ENCODE measurements at regions not wholly inside any gene's neighbourhood (a gene's known extent, or its start where the extent isn't known, plus 50 kb on each side); places are given as distances from the start of the nearest gene placed in this dataset.

GRCh38 chr5:27353970-27354369 is 315.6 kb upstream of the CDH9 start:
- intact Hi-C loops (cut with DNase I) = no loop called here
- DNase-seq (ENCODE audit: missing footprints) (no peak), ATAC-seq (no peak)

- intact Hi-C loops (cut with DNase I) = no loop called here
- no peak for ATAC-seq
Observed at GRCh38 chr5:27353540-27353939, 315.2 kb upstream of the CDH9 start.

GRCh38 chr5:27341342-27341741 is 303.0 kb upstream of the CDH9 start:
- no peak for ATAC-seq
- intact Hi-C loops (cut with DNase I) = no loop called here
- no peak for DNase-seq (ENCODE audit: missing footprints)

More at GRCh38 chr5:27353540-27353939, 315.2 kb upstream of the CDH9 start:
- DNase-seq (ENCODE audit: missing footprints) = no peak

DNA sequence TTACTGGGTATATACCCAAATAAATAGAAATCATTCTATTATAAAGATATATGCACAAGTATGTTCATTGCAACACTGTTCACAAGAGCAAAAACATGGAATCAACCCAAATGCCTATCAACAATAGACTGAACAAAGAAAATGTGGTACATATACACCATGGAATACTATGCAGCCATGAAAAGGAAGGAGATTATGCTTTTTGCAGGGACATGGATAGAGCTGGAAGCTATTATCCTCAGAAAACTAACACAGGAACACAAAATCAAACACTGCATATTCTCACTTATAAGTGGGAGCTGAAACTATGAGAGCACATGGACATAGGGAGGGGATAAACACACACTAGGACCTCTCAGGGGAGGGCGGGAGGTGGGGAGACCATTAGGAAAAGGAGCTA is 298.4 kb upstream of the CDH9 start:
- DNase-seq (ENCODE audit: missing footprints) (no peak), ATAC-seq (no peak)
- intact Hi-C loops (cut with DNase I) = no loop called here

DNA sequence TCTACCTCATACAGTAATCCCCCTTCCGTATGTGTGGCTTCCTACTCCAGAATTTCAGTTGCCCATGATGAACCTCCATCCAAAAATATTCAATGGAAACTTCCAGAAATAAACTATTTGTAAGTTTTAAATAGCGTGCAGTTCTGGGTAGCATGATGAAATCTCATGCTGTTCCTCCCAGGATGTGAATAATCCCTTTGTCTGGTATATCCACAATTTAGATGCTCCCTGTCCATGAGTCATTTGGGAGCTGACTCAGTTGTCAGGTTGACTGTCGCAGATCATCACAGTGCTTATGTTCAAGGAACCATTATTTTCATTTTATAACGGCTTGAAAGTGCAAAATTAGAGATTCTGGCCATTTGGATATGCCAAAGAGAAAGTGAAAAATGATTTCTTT is 290.1 kb upstream of the CDH9 start:
- DNase-seq (ENCODE audit: missing footprints) (no peak), ATAC-seq (no peak)
- intact Hi-C loops (cut with DNase I) = no loop called here

- no peak for ATAC-seq
- DNase-seq (ENCODE audit: missing footprints) = no peak
- intact Hi-C loops (cut with DNase I) = no loop called here
Observed at GRCh38 chr5:27325513-27325912, 287.1 kb upstream of the CDH9 start.

GRCh38 chr5:27318701-27319100 is 280.3 kb upstream of the CDH9 start:
- ATAC-seq = no peak
- intact Hi-C loops (cut with DNase I) = no loop called here
- DNase-seq (ENCODE audit: missing footprints) = no peak

DNA sequence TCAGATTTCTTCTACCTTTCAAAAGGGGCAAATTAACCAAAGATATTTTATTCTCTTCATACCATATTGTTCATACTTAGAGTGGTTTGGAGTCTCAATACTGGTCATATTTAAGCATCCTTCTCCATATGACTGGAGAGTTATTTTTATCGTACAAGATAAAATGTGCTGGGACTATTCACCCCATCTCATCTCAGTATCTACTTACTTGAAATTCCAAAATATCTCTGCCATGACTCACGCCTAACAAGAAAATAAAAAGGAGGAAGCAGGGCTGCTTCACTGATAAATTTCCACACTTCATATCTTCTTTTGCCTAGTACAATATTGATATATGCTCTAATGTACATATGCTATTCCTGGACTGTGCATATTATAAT is 277.9 kb upstream of the CDH9 start:
- DNase-seq (ENCODE audit: missing footprints) (no peak), ATAC-seq (no peak)
- intact Hi-C loops (cut with DNase I) = no loop called here

- ATAC-seq (no peak), DNase-seq (ENCODE audit: missing footprints) (no peak)
- intact Hi-C loops (cut with DNase I) = no loop called here
Observed at GRCh38 chr5:27315363-27316270, 277.2 kb upstream of the CDH9 start.

DNA sequence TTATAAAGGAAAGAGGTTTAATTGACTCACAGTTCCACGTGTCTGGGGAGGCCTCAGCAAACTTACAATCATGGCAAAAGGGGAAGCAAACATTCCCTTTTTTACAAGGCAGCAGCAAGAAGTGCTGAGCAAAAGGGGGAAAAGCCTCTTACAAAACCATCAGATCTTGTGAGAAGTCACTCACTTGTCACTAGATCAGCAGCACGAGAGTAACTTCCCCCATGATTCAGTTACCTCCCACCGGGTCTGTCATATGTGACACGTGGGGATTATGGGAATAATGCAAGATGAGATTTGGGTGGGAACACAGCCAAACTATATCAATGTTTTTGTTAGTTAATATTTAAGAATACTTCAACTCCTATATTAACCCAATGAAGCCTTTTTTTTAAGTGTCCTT is 275.2 kb upstream of the CDH9 start:
- DNase-seq (ENCODE audit: missing footprints) (no peak), ATAC-seq (no peak)
- intact Hi-C loops (cut with DNase I) = no loop called here

GRCh38 chr5:27312291-27312893 is 274.0 kb upstream of the CDH9 start:
- intact Hi-C loops (cut with DNase I) = no loop called here
- DNase-seq (ENCODE audit: missing footprints) (no peak), ATAC-seq (no peak)

- ATAC-seq = no peak
- no peak for DNase-seq (ENCODE audit: missing footprints)
- intact Hi-C loops (cut with DNase I) = no loop called here
Observed at GRCh38 chr5:27311544-27311943, 273.2 kb upstream of the CDH9 start.

DNA sequence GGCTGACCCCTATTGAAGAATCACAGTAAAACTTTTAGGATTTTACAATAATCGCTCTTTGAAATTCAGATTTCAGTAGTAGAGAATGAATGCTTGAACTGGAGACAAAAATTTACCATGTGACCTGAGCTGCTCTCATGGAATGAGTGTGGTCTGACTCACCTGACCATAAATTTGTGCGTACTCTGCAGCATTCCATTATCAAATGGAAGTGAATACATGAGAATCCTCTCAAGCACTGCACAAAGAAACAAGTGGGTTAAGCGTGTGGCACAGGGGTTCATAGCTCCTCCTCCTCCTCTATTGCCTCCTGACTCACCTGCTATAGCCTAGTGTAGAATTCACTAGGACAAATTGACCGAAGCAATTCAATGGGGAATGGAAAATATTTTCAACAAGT is 269.8 kb upstream of the CDH9 start:
- no peak for ATAC-seq
- DNase-seq (ENCODE audit: missing footprints) = no peak
- intact Hi-C loops (cut with DNase I) = no loop called here

- ATAC-seq (no peak), DNase-seq (ENCODE audit: missing footprints) (no peak)
- intact Hi-C loops (cut with DNase I) = no loop called here
Observed at GRCh38 chr5:27290172-27290571, 251.8 kb upstream of the CDH9 start.

DNA sequence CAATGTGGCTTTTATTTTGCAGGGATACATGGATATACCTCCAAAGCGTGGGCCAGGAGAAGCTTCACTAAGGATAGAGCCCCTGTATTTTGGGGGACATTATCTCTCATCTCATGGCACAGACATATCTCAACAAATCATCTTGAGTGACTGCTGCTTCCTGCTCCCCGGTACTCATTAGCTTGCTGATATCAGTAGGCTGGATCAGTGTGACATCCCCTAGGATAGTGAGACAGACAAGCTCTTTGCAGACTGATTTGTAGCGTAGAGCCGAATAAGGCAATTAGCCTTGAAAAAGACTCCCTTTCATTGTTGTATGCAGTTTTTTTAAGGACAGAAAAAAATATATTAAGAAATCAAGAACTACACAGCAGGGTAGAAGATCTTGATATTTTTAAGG is 237.7 kb upstream of the CDH9 start:
- ATAC-seq = no peak
- no peak for DNase-seq (ENCODE audit: missing footprints)
- intact Hi-C loops (cut with DNase I) = no loop called here

DNA sequence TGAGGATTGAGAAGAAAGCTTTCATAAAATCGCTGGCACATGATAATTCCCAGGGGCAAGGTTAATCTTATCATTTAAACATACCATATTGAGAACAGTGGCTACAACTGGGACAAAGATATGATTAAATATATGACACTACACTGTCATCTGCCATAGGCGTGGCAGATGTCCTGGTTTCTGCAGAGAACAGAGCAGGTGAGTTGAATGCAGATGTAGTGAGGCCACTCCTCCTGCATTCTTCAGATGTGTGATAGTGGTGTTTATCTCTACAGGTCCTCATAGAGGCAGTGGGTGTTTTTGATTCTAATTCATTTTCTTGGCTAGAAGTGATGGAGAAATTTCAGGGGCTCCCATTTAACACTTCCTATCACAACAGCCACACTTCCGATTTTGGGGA is 237.0 kb upstream of the CDH9 start:
- intact Hi-C loops (cut with DNase I) = no loop called here
- DNase-seq (ENCODE audit: missing footprints) (no peak), ATAC-seq (no peak)

GRCh38 chr5:27269766-27270165 is 231.4 kb upstream of the CDH9 start:
- no peak for ATAC-seq
- no peak for DNase-seq (ENCODE audit: missing footprints)
- intact Hi-C loops (cut with DNase I) = no loop called here

DNA sequence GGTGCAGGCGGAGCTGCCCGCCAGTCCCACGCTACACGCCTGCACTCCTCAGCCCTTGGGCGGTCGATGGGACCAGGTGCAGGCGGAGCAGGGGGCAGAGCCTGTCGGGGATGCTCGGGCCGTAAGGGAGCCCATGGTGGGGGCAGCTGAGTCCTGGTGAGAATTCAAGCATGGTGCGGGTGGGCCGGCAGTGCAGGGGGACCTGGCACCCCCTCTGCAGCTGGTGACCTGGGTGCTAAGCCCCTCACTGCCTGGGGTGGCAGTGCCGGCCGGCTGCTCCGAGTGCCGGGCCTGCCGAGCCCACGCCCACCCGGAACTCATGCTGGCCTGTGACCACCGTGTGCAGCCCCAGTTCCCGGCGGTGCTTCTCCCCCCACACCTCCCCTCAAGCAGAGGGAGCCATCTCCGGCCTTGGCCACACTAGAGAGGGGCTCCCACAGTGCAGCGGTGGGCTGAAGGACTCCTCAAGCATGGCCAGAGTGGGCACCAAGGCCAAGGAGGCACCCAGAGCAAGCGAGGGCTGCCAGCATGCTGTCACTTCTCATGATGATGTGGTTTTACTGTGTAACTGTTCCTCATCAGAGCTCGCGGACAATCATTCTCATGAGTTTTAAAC is 228.9 kb upstream of the CDH9 start:
- no peak for DNase-seq (ENCODE audit: missing footprints)
- intact Hi-C loops (cut with DNase I) = no loop called here
- no peak for ATAC-seq

- intact Hi-C loops (cut with DNase I) = no loop called here
- ATAC-seq (no peak), DNase-seq (ENCODE audit: missing footprints) (no peak)
Observed at GRCh38 chr5:27266184-27266583, 227.8 kb upstream of the CDH9 start.

- intact Hi-C loops (cut with DNase I) = no loop called here
Observed at GRCh38 chr5:27257696-27258095, 219.3 kb upstream of the CDH9 start.

More at GRCh38 chr5:27257696-27258095, 219.3 kb upstream of the CDH9 start:
- DNase-seq (ENCODE audit: missing footprints) = no peak
- ATAC-seq = no peak

All from Right ventricle myocardium inferior (tissue), 1 donor.